ENCODE measurements at regions not wholly inside any gene's neighbourhood (a gene's known extent, or its start where the extent isn't known, plus 50 kb on each side); places are given as distances from the start of the nearest gene placed in this dataset.

GRCh38 chrX:45745479-45745878, 544.8 kb upstream of the DIPK2B start:
- Mint-ChIP-seq H3K4me1 (ENCODE audit: insufficient read depth, unreplicated experiment) (peaks cover 32% of the 10 kb centered on the region), H3K4me3 (ENCODE audit: unreplicated experiment) (no peak overlapping the region), H3K36me3 (ENCODE audit: insufficient read depth, unreplicated experiment) (peaks cover 67% of the 10 kb centered on the region), H3K9me3 (ENCODE audit: unreplicated experiment) (no peaks in the 10 kb centered on the region), H3K27me3 (ENCODE audit: insufficient read depth, unreplicated experiment) (peaks cover 36% of the 10 kb centered on the region), H3K27ac (ENCODE audit: low read depth, unreplicated experiment) (peak overlapping the region; percentile 20)
- POLR2A ChIA-PET: interaction anchor here (0.7 to 19.2 kb wide), 4 partner anchors 24 to 518 kb away, joined by 3 to 408 read pairs (median 6); no protein-coding TSS in a partner anchor
- intact Hi-C loops (cut with micrococcal nuclease): no loop called here
- no peak for TF ChIP-seq CTCF (IDR thresholded peaks at IDR 0.05; ENCODE audit: unreplicated experiment)
- CTCF ChIA-PET: interaction anchor here (1.0 to 1.4 kb wide), 2 partner anchors 15 to 631 kb away, joined by 4 to 5 read pairs; no protein-coding TSS in a partner anchor
- no TSS peak for BruUV-seq (replicated peaks)
- DNase-seq (ENCODE audit: unreplicated experiment): no peak

- DNase-seq (ENCODE audit: unreplicated experiment): no peak
- ChIA-PET POLR2A (interaction anchor here (0.5 to 19.2 kb wide), 6 partner anchors 11 to 632 kb away, joined by 3 to 408 read pairs (median 4); no protein-coding TSS in a partner anchor), CTCF (interaction anchor here (0.6 kb wide), 1 partner anchor 945 kb away, joined by 5 read pairs; no protein-coding TSS in a partner anchor)
- no peak for TF ChIP-seq CTCF (IDR thresholded peaks at IDR 0.05; ENCODE audit: unreplicated experiment)
- H3K36me3 Mint-ChIP-seq (ENCODE audit: insufficient read depth, unreplicated experiment): peaks cover 59% of the 10 kb centered on the region
- no peaks in the 10 kb centered on the region for H3K9me3 Mint-ChIP-seq (ENCODE audit: unreplicated experiment)
- H3K27ac Mint-ChIP-seq (ENCODE audit: low read depth, unreplicated experiment): no peak overlapping the region
- intact Hi-C loops (cut with micrococcal nuclease): no loop called here
- no TSS peak for BruUV-seq (replicated peaks)
- H3K4me1 Mint-ChIP-seq (ENCODE audit: insufficient read depth, unreplicated experiment): peaks cover 26% of the 10 kb centered on the region
- peaks cover 36% of the 10 kb centered on the region for H3K27me3 Mint-ChIP-seq (ENCODE audit: insufficient read depth, unreplicated experiment)
- no peak overlapping the region for H3K4me3 Mint-ChIP-seq (ENCODE audit: unreplicated experiment)
These were observed 543.4 kb upstream of the DIPK2B start for GRCh38 chrX:45743906-45744625.

GRCh38 chrX:45743081-45743533, 542.4 kb upstream of the DIPK2B start:
- peaks cover 33% of the 10 kb centered on the region for H3K27me3 Mint-ChIP-seq (ENCODE audit: insufficient read depth, unreplicated experiment)
- POLR2A ChIA-PET: interaction anchor here (1.1 to 19.2 kb wide), 3 partner anchors 8 to 227 kb away, joined by 3 to 408 read pairs (median 6); no protein-coding TSS in a partner anchor
- peaks cover 62% of the 10 kb centered on the region for H3K36me3 Mint-ChIP-seq (ENCODE audit: insufficient read depth, unreplicated experiment)
- DNase-seq (ENCODE audit: unreplicated experiment): peak; percentile 51
- peaks cover 22% of the 10 kb centered on the region for H3K4me1 Mint-ChIP-seq (ENCODE audit: insufficient read depth, unreplicated experiment)
- CTCF ChIA-PET: interaction anchor here (0.6 kb wide), 1 partner anchor 420 kb away, joined by 4 read pairs; no protein-coding TSS in a partner anchor
- no peak overlapping the region for H3K4me3 Mint-ChIP-seq (ENCODE audit: unreplicated experiment)
- TF ChIP-seq CTCF (IDR thresholded peaks at IDR 0.05; ENCODE audit: unreplicated experiment): peak; percentile 32
- no TSS peak for BruUV-seq (replicated peaks)
- intact Hi-C loops (cut with micrococcal nuclease): no loop called here
- no peaks in the 10 kb centered on the region for H3K9me3 Mint-ChIP-seq (ENCODE audit: unreplicated experiment)
- H3K27ac Mint-ChIP-seq (ENCODE audit: low read depth, unreplicated experiment): no peak overlapping the region

- intact Hi-C loops (cut with micrococcal nuclease): no loop called here
- ChIA-PET POLR2A (interaction anchor here (0.6 to 1.8 kb wide), 7 partner anchors 10 to 636 kb away, joined by 3 to 6 read pairs (median 4); no protein-coding TSS in a partner anchor), CTCF (no interaction called here)
- Mint-ChIP-seq H3K27ac (ENCODE audit: low read depth, unreplicated experiment) (no peak overlapping the region), H3K9me3 (ENCODE audit: unreplicated experiment) (no peaks in the 10 kb centered on the region), H3K36me3 (ENCODE audit: insufficient read depth, unreplicated experiment) (peaks cover 38% of the 10 kb centered on the region), H3K4me1 (ENCODE audit: insufficient read depth, unreplicated experiment) (peaks cover 10% of the 10 kb centered on the region), H3K4me3 (ENCODE audit: unreplicated experiment) (no peak overlapping the region), H3K27me3 (ENCODE audit: insufficient read depth, unreplicated experiment) (peaks cover 14% of the 10 kb centered on the region)
- no TSS peak for BruUV-seq (replicated peaks)
- no peak for TF ChIP-seq CTCF (IDR thresholded peaks at IDR 0.05; ENCODE audit: unreplicated experiment)
- DNase-seq (ENCODE audit: unreplicated experiment): no peak
These were observed 539.6 kb upstream of the DIPK2B start for GRCh38 chrX:45740291-45740690.
